IMR-90 (cell line): ENCODE measurements at regions not wholly inside any gene's neighbourhood (a gene's known extent, or its start where the extent isn't known, plus 50 kb on each side); places are given as distances from the start of the nearest gene placed in this dataset.

Experiments
- ATAC-seq: fragments of 200-7000 bp; cut with Tn5 transposase; 2 replicates; pipeline ENCODE4 v1.9.1; 2020; ENCODE audit warnings: low read depth, mild to moderate bottlenecking, moderate library complexity
- BruUV-seq: library from RNA; stranded (reverse); fragments of 400-500 nt; replicated peaks from 2 replicates; lab custom pipeline; 2021; lab: Mats Ljungman, UMichigan
- CTCF ChIA-PET: fragments of 300-600 bp; formaldehyde crosslinking; extraction: SDS; loops from one replicate; lab custom pipeline; 2021; ENCODE audit warnings: antibody characterized with exemption; lab: Yijun Ruan, JAX
- POLR2A ChIA-PET: fragments of 300-600 bp; sonication (Branson Sonifier 250); formaldehyde crosslinking; loops from one replicate; lab custom pipeline; 2022; ENCODE audit warnings: antibody characterized with exemption; ENCODE audit not compliant: unreplicated experiment; lab: Charles Lee
- DNase-seq: peaks from one replicate; pipeline ENCODE4 v3.0.0; 2013
- H2AFZ ChIP-seq: replicated peaks from 2 replicates; pipeline ENCODE3; 2013; ENCODE audit warnings: low read length, mild to moderate bottlenecking; ENCODE audit not compliant: poor library complexity
- H2AK5ac ChIP-seq: 2 replicates; pipeline ENCODE4 v1.6.1; 2013; ENCODE audit warnings: low read depth, low read length, inconsistent platforms
- H2AK9ac ChIP-seq: replicated peaks from 2 replicates; pipeline ENCODE3; 2013; ENCODE audit warnings: mild to moderate bottlenecking, low read depth, low read length, moderate library complexity; ENCODE audit not compliant: poor library complexity
- H2BK120ac ChIP-seq: 2 replicates; pipeline ENCODE4 v1.6.1; 2013; ENCODE audit warnings: low read depth, low read length, inconsistent platforms
- H2BK15ac ChIP-seq: 3 replicates; pipeline ENCODE4 v1.6.1; 2013; ENCODE audit warnings: low read depth, low read length, inconsistent platforms
- H2BK20ac ChIP-seq: 2 replicates; pipeline ENCODE4 v1.6.1; 2013; ENCODE audit warnings: low read depth, mild to moderate bottlenecking, inconsistent platforms, low read length, moderate library complexity
- H2BK5ac ChIP-seq: 2 replicates; pipeline ENCODE4 v1.6.1; 2013; ENCODE audit warnings: mild to moderate bottlenecking, low read depth, low read length, inconsistent platforms; ENCODE audit not compliant: poor library complexity, severe bottlenecking
- H3K14ac ChIP-seq: replicated peaks from 2 replicates; pipeline ENCODE4 v1.6.1; 2013; ENCODE audit warnings: low read depth, low read length, inconsistent platforms
- H3K18ac ChIP-seq: 2 replicates; pipeline ENCODE4 v1.6.1; 2013; ENCODE audit warnings: low read depth, low read length, control low read depth
- H3K23ac ChIP-seq: 2 replicates; pipeline ENCODE4 v1.6.1; 2013; ENCODE audit warnings: low read depth, low read length, inconsistent platforms
- H3K27ac ChIP-seq: 2 replicates; pipeline ENCODE4 v1.5.1; 2013; ENCODE audit warnings: mild to moderate bottlenecking, control low read depth, low read length; ENCODE audit not compliant: insufficient read depth
- H3K27me3 ChIP-seq: 2 replicates; pipeline ENCODE4 v1.6.1; 2013; ENCODE audit warnings: low read length; ENCODE audit not compliant: control insufficient read depth, insufficient read depth
- H3K36me3 ChIP-seq: 2 replicates; pipeline ENCODE4 v1.6.1; 2013; ENCODE audit warnings: low read length, mixed read lengths; ENCODE audit not compliant: control insufficient read depth, insufficient read depth
- H3K4ac ChIP-seq: 2 replicates; pipeline ENCODE4 v1.6.1; 2013; ENCODE audit warnings: low read depth, low read length, inconsistent platforms
- H3K4me1 ChIP-seq: 2 replicates; pipeline ENCODE4 v1.6.1; 2013; ENCODE audit warnings: low read length, mixed read lengths; ENCODE audit not compliant: control insufficient read depth, insufficient read depth
- H3K4me2 ChIP-seq: 2 replicates; pipeline ENCODE4 v1.6.1; 2013; ENCODE audit warnings: low read depth, mild to moderate bottlenecking, control low read depth, low read length, moderate library complexity
- H3K4me3 ChIP-seq: 2 replicates; pipeline ENCODE4 v1.5.1; 2013; ENCODE audit warnings: low read depth, mild to moderate bottlenecking, control low read depth, low read length, moderate library complexity; ENCODE audit not compliant: insufficient read depth
- H3K56ac ChIP-seq: 2 replicates; pipeline ENCODE4 v1.6.1; 2013; ENCODE audit warnings: low read length, inconsistent platforms; ENCODE audit not compliant: insufficient read depth; ENCODE audit errors: extremely low read depth
- H3K79me1 ChIP-seq, 2 experiments: 2 replicates each; pipeline ENCODE4 v1.6.1; 2013; ENCODE audit warnings: low read length in 2 of 2, inconsistent platforms in 1 of 2, low read depth in 1 of 2
- H3K9ac ChIP-seq: 2 replicates; pipeline ENCODE4 v1.6.1; 2013; ENCODE audit warnings: low read depth, low read length, control low read depth
- H3K9me1 ChIP-seq: 2 replicates; pipeline ENCODE4 v1.6.1; 2013; ENCODE audit warnings: low read length, inconsistent platforms; ENCODE audit not compliant: insufficient read depth
- H3K9me3 ChIP-seq: 2 replicates; pipeline ENCODE4 v1.6.1; 2013; ENCODE audit warnings: low read length; ENCODE audit not compliant: control insufficient read depth, insufficient read depth
- H4K20me1 ChIP-seq: 2 replicates; pipeline ENCODE4 v1.6.1; 2013; ENCODE audit warnings: low read length, inconsistent platforms; ENCODE audit not compliant: insufficient read depth
- H4K5ac ChIP-seq: 2 replicates; pipeline ENCODE4 v1.6.1; 2013; ENCODE audit warnings: mild to moderate bottlenecking, low read depth, low read length, control low read depth
- H4K8ac ChIP-seq, 2 experiments: 2 replicates each; pipeline ENCODE4 v1.6.1; 2013; ENCODE audit warnings: low read depth in 2 of 2, low read length in 2 of 2, control low read depth in 1 of 2, inconsistent platforms in 1 of 2
- H4K91ac ChIP-seq: 2 replicates; pipeline ENCODE4 v1.6.1; 2013; ENCODE audit warnings: low read depth, low read length, inconsistent platforms; ENCODE audit not compliant: insufficient read depth
- CEBPB ChIP-seq: IDR thresholded peaks from 2 replicates; pipeline ENCODE4 v1.6.1; 2012; ENCODE audit warnings: low read depth, low read length, improper control_type of control experiment
- CHD1 ChIP-seq: IDR thresholded peaks from 2 replicates; pipeline ENCODE4 v1.6.1; 2012; ENCODE audit warnings: low read depth, low read length, improper control_type of control experiment
- FOS ChIP-seq: fragments of 150-350 bp; IDR thresholded peaks from 2 replicates; pipeline ENCODE4 v1.6.1; 2016; ENCODE audit warnings: low read depth, low read length
- RAD21 ChIP-seq: IDR thresholded peaks from 2 replicates; pipeline ENCODE4 v1.6.1; 2012; ENCODE audit warnings: low read length, improper control_type of control experiment
- WGBS, 2 experiments: methylation state at CpG; one replicate each; pipeline versions ENCODE4 v1.1.5 to v1.1.7; 2013; ENCODE audit warnings: missing lambda C conversion rate in 2 of 2; ENCODE audit not compliant: insufficient read length in 1 of 2; ENCODE audit errors: extremely low coverage in 2 of 2; 5-methylcytosine and 5-hydroxymethylcytosine counted together
- dilution Hi-C: fragments of 300-500 bp; cut with HindIII; formaldehyde crosslinking; loops from one replicate; pipeline ENCODE4 v1.14.3; 2018; ENCODE audit warnings: low sequenced_read_pairs; ENCODE audit not compliant: unreplicated experiment
- in situ Hi-C: fragments of 300-500 bp; cut with MboI; formaldehyde crosslinking; loops from 3 replicates; pipeline ENCODE4 v1.14.3; 2019; ENCODE audit warnings: low sequenced_read_pairs, inconsistent platforms, mixed read lengths
- intact Hi-C: fragments of 100-400 bp; cut with micrococcal nuclease; formaldehyde crosslinking; loops from 2 replicates; pipeline ENCODE4 v1.10.0; 2022
- TF ChIP-seq, protein P1 (sequence below): fragments of 150-350 bp; IDR thresholded peaks from 2 replicates; pipeline ENCODE4 v1.6.1; 2017; ENCODE audit warnings: mild to moderate bottlenecking, antibody characterized with exemption, low read length, low read depth
- TF ChIP-seq, protein P2 (sequence below): conservative IDR thresholded peaks from 2 replicates; pipeline ENCODE4 v1.5.1; 2012; ENCODE audit warnings: mild to moderate bottlenecking, low read depth, low read length, improper control_type of control experiment

- in situ Hi-C loops, result no loop called here
Measured at GRCh38 chr7:48708635-48709034, 215.7 kb upstream of the CDC14C start.

More at GRCh38 chr7:48708635-48709034, 215.7 kb upstream of the CDC14C start:
- Histone ChIP-seq H2BK20ac (no peak overlapping the region), H3K4ac (no peak overlapping the region), H3K4me3 (no peak overlapping the region), H3K27ac (no peak overlapping the region), H3K27me3 (no peaks in the 10 kb centered on the region), H3K56ac (no peak overlapping the region), H3K23ac (no peak overlapping the region), H3K4me2 (no peak overlapping the region), H3K9me3 (peaks cover 7% of the 10 kb centered on the region), H3K79me1 (no peaks in the 10 kb centered on the region), H4K20me1 (no peaks in the 10 kb centered on the region), H2AFZ (no peak overlapping the region), H2AK5ac (no peak overlapping the region), H2AK9ac (no peak overlapping the region), H2BK120ac (no peak overlapping the region), H2BK5ac (no peak overlapping the region), H2BK15ac (no peak overlapping the region), H3K4me1 (no peaks in the 10 kb centered on the region), H4K91ac (no peak overlapping the region), H4K5ac (no peak overlapping the region), H3K9me1 (no peaks in the 10 kb centered on the region), H3K36me3 (no peaks in the 10 kb centered on the region), H3K14ac (no peak overlapping the region), H3K18ac (no peak overlapping the region), H3K9ac (no peak overlapping the region), H4K8ac (no peak overlapping the region)
- dilution Hi-C loops (no loop called here), intact Hi-C loops (no loop called here)
- no peak for TF ChIP-seq CHD1
- no peak for TF ChIP-seq RAD21
- no peak for TF ChIP-seq CEBPB
- TF ChIP-seq, protein P1, sequence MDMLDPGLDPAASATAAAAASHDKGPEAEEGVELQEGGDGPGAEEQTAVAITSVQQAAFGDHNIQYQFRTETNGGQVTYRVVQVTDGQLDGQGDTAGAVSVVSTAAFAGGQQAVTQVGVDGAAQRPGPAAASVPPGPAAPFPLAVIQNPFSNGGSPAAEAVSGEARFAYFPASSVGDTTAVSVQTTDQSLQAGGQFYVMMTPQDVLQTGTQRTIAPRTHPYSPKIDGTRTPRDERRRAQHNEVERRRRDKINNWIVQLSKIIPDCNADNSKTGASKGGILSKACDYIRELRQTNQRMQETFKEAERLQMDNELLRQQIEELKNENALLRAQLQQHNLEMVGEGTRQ, result no peak
- TF ChIP-seq, protein P2, sequence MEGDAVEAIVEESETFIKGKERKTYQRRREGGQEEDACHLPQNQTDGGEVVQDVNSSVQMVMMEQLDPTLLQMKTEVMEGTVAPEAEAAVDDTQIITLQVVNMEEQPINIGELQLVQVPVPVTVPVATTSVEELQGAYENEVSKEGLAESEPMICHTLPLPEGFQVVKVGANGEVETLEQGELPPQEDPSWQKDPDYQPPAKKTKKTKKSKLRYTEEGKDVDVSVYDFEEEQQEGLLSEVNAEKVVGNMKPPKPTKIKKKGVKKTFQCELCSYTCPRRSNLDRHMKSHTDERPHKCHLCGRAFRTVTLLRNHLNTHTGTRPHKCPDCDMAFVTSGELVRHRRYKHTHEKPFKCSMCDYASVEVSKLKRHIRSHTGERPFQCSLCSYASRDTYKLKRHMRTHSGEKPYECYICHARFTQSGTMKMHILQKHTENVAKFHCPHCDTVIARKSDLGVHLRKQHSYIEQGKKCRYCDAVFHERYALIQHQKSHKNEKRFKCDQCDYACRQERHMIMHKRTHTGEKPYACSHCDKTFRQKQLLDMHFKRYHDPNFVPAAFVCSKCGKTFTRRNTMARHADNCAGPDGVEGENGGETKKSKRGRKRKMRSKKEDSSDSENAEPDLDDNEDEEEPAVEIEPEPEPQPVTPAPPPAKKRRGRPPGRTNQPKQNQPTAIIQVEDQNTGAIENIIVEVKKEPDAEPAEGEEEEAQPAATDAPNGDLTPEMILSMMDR, result no peak
- no peak for TF ChIP-seq FOS
- POLR2A ChIA-PET, result no interaction called here
- WGBS, 2 experiments, result 35% methylated on average over 6 of the region's 7 CpGs; no CpG with 5 or more reads in 1 of the 2 experiments
- no TSS peak for BruUV-seq
- CTCF ChIA-PET, result interaction anchor here (0.7 kb wide), 1 partner anchor 1202 kb away, joined by 3 read pairs; no protein-coding TSS in a partner anchor
- ATAC-seq (no peak), DNase-seq (no peak)
